ENCODE measurements at regions not wholly inside any gene's neighbourhood (a gene's known extent, or its start where the extent isn't known, plus 50 kb on each side); places are given as distances from the start of the nearest gene placed in this dataset.

DNA sequence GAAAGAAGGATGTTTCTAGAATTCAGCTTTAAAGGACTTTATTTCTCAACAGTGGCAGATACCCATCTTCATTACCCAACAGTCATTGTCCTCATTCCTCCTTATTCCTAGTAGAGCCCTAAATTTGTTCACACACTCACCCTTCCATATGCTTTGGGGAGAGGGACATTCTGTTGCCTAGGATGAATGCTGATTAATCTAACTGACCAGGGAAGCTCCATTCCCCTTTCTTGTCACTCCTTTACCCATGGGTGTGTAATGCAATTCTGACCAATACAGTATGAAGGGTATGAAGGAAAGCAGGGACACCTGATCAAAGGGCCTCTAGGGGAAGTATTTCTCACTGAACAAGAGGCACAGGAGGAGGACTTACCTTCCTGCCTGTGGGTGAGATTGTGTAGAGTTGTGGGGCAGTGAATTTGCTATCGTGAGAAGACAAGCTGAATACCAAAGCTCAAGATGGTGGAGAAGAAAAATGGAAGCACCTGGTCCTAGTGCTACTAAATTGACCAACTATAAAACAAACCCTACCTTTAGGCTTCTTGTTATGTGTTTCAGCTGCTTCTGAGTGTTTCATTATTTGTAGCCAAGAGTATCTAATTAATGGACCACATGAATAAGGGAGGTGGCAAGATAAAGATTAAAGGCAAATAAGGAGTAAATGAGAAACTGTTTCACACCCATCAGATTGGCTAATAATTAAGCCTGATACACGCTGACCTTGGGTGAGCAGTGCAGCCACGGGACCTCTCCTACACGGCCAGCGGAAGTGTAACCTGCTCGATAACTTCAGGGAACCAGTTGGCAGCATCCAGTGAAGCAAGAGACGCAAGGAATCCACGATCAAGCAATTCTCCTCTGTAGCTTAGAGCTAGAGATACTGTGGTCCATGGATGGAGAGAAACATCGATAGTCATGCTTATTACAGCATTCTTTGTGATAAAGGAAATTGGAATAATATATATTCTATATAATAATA is 202.3 kb downstream of the MYCN start:
- TF ChIP-seq, protein P1, sequence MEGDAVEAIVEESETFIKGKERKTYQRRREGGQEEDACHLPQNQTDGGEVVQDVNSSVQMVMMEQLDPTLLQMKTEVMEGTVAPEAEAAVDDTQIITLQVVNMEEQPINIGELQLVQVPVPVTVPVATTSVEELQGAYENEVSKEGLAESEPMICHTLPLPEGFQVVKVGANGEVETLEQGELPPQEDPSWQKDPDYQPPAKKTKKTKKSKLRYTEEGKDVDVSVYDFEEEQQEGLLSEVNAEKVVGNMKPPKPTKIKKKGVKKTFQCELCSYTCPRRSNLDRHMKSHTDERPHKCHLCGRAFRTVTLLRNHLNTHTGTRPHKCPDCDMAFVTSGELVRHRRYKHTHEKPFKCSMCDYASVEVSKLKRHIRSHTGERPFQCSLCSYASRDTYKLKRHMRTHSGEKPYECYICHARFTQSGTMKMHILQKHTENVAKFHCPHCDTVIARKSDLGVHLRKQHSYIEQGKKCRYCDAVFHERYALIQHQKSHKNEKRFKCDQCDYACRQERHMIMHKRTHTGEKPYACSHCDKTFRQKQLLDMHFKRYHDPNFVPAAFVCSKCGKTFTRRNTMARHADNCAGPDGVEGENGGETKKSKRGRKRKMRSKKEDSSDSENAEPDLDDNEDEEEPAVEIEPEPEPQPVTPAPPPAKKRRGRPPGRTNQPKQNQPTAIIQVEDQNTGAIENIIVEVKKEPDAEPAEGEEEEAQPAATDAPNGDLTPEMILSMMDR (conservative IDR thresholded peaks at IDR 0.05; ENCODE audit: low read length): no peak
- TF ChIP-seq EZH2phosphoT487 (IDR thresholded peaks at IDR 0.05; ENCODE audit: borderline replicate concordance): no peak
